Omental fat pad (tissue), 3 donors: ENCODE measurements at regions not wholly inside any gene's neighbourhood (a gene's known extent, or its start where the extent isn't known, plus 50 kb on each side); places are given as distances from the start of the nearest gene placed in this dataset.
"Not testable (repeated sequence)": the region's sequence is repeated elsewhere in the genome, so short reads cannot be mapped to it uniquely, and the experiment has no call there.

ENCODE experiments used
- ATAC-seq: fragments of 150-250 bp; one replicate; pipeline ENCODE4 v1.9.1; 2016; ENCODE audit warnings: mild to moderate bottlenecking, moderate library complexity; ENCODE audit not compliant: low FRiP score
- DNase-seq: peaks from one replicate; pipeline ENCODE4 v3.0.0-alpha.2; 2019; ENCODE audit warnings: low spot score
- TF ChIP-seq, protein P1 (sequence below), 3 donors: fragments of 450-650 bp; IDR thresholded peaks; one replicate each; pipeline ENCODE4 v1.5.1; 2016 to 2017; ENCODE audit warnings: antibody characterized with exemption in 3 of 3, mild to moderate bottlenecking in 3 of 3, moderate library complexity in 2 of 3

DNA sequence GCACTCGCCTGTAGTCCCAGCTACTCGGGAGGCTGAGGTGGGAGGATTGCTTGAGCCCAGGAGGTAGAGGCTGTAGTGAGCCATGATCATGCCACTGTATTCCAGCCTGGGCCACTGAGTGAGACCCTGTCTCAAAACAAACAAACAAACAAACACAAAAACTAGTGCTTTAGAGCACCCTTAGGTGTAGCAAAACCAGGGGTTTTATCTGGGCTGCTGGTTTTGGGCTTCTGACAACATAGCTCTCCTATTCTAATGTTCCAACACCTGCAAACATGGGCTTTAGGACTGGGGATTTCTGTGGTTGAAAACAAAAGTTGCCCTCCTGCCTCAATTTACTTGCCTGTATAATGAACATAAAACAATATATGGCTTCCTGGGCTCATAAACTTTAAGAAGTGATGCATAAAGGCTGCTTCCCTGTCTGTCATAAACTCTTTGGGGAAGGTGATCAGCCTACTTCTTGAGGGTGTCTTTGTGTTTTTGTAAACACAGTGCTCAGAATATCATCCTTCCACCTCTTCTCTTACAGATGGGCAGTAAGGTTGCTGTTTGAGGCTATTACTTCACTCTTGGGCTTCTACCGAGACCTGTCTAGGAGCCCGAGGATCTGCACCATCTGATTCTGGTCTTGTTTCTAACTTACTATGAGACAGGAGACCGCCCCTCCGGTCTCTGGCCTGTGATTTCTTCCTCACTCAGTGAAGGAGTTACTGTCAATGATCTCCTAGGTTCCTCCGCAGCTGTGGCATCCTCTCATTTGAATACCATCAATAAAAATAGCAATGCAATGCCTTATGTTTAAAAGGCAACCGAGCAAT lies 246.5 kb downstream of the MYCN start:
- DNase-seq = no peak
- ATAC-seq = no peak
- TF ChIP-seq, protein P1, sequence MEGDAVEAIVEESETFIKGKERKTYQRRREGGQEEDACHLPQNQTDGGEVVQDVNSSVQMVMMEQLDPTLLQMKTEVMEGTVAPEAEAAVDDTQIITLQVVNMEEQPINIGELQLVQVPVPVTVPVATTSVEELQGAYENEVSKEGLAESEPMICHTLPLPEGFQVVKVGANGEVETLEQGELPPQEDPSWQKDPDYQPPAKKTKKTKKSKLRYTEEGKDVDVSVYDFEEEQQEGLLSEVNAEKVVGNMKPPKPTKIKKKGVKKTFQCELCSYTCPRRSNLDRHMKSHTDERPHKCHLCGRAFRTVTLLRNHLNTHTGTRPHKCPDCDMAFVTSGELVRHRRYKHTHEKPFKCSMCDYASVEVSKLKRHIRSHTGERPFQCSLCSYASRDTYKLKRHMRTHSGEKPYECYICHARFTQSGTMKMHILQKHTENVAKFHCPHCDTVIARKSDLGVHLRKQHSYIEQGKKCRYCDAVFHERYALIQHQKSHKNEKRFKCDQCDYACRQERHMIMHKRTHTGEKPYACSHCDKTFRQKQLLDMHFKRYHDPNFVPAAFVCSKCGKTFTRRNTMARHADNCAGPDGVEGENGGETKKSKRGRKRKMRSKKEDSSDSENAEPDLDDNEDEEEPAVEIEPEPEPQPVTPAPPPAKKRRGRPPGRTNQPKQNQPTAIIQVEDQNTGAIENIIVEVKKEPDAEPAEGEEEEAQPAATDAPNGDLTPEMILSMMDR (IDR thresholded peaks at IDR 0.05) = no peak

DNA sequence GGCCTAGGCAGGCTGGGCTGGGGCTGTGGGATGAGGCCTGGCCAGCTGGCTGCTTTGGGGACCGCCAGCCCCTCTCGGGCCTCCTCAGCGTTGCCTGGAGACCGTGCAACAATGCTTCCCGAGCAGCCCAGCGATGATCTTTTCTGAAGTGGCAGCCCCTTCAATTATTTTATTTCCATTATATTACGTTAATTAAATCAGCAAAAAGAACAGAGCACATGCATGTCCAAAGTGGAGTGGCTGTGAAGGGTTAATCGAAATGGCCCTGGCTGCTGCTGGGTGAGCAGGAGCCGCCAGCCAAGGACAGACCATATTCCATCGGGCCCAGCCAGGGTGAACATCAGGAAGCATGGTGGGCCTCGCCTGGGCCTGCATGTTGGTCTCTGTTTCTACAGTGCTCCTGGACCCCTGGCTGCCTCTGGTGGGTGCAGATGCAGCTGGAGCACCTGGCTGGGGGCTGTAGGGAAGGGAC lies 245.5 kb downstream of the MYCN start:
- ATAC-seq = no peak
- TF ChIP-seq, protein P1 (IDR thresholded peaks at IDR 0.05) = no peak

DNA sequence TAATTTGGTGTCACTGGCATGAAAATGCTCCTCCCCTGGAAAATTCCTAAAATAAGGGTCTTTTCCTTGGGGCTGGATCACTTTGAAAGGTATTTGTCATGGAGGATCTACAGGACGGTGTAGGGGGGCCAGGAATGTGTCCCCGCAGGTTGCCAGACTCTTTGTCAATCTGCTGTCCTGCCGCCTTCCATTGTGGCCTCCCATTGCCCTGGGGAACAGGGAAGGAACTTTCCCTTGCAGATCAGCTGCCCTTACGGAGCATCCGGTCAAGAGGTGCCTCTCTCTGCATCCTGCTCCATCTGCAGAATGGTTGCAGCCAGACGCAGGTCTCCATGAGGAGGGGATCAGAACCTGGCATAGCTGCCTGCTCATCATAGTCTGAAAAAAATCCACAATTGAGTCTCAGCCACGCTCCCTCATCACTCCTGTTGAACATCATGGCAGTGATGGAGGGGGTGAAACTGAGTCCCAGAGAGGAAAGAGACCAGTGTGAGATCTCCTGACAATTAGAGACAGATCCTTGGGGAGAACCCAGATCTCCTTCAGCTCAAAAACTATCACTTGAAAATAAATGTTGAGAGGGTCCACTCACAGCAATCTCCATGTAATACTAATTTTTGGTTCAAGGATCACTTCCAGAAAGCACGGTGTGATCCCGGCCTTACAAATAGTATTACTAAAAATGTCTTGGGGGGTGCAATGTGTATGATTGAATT lies 244.8 kb downstream of the MYCN start:
- DNase-seq (no peak), ATAC-seq (no peak)
- TF ChIP-seq, protein P1 (IDR thresholded peaks at IDR 0.05) = no peak

More for the DNA sequence above, 245.5 kb downstream of the MYCN start:
- no peak for DNase-seq

DNA sequence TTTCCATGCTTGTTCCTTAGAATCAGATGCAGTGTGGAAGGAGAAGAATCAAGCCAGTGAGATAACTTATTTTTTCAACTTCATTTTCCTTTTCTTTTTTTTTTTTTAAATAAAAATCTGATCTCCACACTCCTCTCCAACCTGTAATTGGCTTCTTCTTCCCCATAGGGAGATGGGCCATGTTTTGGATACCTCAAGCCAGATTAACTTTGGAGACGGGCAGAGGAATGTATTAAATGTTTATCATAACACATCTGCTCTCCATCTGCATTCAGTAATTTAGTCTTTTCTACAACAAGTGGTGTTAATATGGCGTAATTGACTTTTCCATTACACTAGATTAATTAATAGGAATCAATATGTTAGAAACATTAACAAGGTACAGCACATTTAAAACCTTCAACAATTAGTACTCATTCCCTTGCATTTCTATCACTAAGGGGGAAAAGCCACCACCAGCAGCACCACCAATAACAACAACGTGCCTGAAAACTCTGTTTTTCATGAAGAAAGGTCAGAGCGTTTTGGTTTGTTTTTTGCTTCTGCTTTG lies 244.1 kb downstream of the MYCN start:
- DNase-seq (no peak), ATAC-seq (no peak)
- TF ChIP-seq, protein P1 (IDR thresholded peaks at IDR 0.05) = no peak

DNA sequence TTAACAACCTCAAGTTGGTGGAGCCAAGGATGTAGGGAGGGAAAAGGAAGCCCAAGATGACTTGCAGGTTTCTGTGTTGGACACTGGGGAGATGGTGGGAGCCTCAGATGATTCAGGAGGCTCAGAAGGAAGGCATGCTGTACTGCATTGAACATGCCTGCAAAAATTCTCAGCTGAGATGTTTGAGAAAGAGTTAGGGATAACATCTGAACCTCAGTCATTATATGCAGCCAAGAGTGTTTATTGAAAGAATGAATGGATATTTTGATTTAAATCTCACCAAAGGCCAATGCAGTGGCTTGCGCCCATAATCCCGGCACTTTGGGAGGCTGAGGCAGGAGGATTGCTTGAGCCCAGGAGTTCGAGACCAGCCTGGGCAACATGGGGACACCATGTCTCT lies 243.0 kb downstream of the MYCN start:
- TF ChIP-seq, protein P1 (IDR thresholded peaks at IDR 0.05) = no peak
- DNase-seq (no peak), ATAC-seq (no peak)

DNA sequence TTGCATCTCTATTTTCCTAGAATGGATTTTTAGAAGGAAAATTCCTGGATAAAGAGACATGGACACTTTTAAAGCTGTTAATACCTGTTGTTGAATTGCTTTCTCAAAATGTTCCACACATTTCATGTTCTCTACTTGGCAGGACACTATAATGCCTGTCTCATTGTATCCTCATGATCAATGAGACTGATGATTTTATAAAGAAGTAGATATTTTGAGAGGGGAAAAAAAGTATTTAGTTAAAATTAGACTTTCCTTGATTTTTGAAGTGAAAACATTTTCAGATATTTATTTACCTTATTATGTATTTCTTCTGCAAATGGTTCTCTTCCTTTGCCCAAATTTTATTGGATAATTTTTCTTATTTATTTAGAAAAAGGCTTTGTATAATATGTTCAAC lies 242.5 kb downstream of the MYCN start:
- ATAC-seq (no peak), DNase-seq (no peak)
- TF ChIP-seq, protein P1 (IDR thresholded peaks at IDR 0.05) = no peak

DNA sequence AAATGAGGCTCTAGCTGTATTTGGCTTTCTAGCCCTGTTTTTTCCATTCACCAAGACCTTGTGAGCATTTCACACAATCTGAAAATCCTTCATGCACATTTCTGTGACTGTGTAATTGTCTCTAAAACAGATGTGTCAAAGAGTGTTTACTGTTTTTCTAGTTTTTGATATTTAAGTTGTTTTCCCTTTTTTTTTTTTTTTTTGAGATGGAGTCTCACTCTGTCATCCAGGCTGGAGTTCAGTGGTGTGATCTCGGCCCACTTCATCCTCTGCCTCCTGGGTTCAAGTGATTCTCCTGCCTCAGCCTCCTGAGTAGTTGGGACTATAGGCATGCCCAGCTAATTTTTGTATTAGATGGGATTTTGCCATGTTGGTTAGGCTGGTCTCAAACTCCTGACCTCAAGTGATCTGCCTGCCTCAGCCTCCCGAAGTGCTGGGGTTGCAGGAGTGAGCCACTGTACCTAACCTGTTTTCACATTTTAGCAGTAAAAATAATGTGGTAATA lies 242.0 kb downstream of the MYCN start:
- ATAC-seq, DNase-seq: not testable (repeated sequence)
